Left cardiac atrium (tissue), 4 donors: ENCODE measurements at regions not wholly inside any gene's neighbourhood (a gene's known extent, or its start where the extent isn't known, plus 50 kb on each side); places are given as distances from the start of the nearest gene placed in this dataset.

ENCODE experiments used
- ATAC-seq, 2 donors: fragments of 200-7000 bp; cut with Tn5 transposase; one replicate each; pipeline ENCODE4 v1.9.1; 2020; ENCODE audit warnings: mild to moderate bottlenecking in 2 of 2, moderate library complexity in 2 of 2
- DNase-seq: peaks from one replicate; pipeline ENCODE4 v3.0.0-alpha.2; 2020
- intact Hi-C, 2 donors: fragments of 100-400 bp; cut with DNase I; formaldehyde crosslinking; loops; one replicate each; pipeline versions ENCODE4 v1.14.1 to v1.15.1; 2022 to 2023
- donor health status: DM: no; HTN: yes; CAD: no.
- donor health status: DM: no; HTN: yes; CAD: no; lungs with severe emphysema.
- donor health status: DM: yes; HTN: yes; CAD: no.
- donor health status: Dilated cardiomyopathy.

DNA sequence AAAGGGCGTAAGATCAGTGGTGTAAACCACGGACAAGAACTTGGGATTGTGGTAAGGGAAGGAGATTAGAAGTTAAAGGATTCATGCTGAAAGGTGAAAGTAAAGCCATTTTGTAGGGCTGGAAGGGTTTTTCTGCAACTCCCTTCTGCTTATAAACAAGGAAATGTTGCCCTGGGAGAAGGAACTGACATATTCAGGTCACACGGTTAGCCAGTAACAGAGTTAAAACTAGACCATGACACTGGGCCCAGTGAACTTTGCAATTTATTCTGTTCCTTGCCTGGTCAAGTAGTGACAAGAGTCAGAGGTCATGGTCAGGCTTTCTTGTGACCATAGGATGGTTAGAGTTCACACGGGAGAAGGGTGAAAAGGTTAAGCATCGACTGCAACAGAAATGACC is 323.3 kb downstream of the DMRT2 start:
- DNase-seq (no peak), ATAC-seq (no peak)
- intact Hi-C loops: no loop called here

DNA sequence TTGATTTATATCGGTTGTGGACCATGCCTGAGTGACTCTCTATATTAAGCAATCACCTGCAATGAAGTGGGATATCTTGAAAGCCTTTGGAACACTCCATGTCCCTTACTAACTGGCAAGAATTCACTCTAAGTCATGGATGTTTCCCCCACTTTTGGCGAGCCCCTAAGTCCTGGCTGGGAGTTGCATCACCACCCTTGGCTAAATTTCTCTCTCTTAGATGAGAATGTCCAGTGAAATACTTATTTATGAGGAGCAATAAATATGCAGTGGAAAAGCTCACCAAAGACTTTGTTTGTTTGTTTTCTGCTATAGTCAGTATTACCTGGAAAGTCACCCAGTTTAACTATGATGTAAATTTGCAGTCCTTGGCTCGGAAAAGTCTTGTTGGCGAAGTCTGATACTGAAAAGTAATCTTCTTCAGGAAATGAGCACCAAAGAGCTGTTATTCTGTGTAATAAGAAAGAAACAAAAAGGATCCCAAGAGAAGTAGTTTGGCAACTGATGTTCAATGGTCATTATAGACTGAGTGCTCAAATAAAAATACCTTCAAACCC is 333.8 kb downstream of the DMRT2 start:
- DNase-seq (no peak), ATAC-seq (no peak)
- intact Hi-C loops: no loop called here

DNA sequence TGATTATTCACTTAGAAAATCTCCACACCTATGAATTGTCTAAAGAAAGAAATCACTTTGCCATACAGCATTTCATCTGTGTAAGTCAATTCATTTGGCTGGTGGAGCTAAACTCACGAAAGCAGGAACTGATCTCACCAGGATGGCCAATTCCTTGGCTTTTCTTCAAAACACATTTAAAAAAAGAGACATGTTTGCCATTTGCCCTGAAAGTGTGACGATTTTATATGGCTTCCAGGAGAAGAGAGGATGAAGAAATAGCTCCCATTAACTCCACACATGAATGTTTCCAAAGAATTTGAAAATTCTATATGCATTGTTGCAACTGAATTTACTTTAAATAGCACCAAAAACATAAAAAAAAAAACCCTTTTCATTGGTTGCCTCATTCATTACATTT is 334.7 kb downstream of the DMRT2 start:
- DNase-seq (no peak), ATAC-seq (no peak)
- intact Hi-C loops: no loop called here

DNA sequence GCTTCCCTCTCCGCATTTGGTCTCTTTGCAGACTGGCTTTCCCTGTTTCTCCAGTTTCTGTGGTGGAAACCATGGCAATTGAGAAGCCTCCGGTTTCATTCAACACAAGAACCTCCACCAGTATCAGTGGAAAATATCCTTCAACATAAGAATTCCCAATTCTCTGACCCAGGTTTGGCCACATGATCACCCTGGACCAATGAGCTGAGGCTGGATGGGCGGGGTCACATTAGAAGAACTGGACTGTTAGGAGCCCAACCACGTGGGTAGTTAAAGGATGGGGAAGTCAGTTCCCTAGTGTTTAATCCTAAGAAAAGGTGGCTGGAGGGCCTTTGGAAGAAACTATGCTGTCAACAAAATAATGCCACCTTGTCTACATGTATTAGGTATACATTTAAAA is 336.3 kb downstream of the DMRT2 start:
- no peak for DNase-seq
- intact Hi-C loops: no loop called here
- no peak for ATAC-seq

DNA sequence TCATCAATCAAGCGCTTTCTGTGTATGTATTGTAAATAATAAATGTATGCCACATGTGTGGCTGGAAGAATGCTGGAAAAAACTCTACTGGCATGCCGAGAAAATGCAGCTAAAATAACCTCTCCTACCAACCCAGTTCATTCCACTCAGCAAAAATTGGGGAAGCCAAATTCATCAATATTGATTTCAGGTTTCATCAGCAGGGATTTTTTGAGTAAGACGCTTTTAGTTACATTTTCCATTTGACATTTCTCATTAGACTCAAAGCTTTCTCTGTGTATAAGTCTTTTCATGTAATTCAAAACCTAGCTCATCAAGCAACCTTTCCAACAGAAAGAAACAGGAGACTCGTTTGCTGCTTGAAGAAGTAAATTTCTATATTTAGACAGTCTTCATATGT is 338.1 kb downstream of the DMRT2 start:
- no peak for DNase-seq
- ATAC-seq: no peak
- intact Hi-C loops: no loop called here

DNA sequence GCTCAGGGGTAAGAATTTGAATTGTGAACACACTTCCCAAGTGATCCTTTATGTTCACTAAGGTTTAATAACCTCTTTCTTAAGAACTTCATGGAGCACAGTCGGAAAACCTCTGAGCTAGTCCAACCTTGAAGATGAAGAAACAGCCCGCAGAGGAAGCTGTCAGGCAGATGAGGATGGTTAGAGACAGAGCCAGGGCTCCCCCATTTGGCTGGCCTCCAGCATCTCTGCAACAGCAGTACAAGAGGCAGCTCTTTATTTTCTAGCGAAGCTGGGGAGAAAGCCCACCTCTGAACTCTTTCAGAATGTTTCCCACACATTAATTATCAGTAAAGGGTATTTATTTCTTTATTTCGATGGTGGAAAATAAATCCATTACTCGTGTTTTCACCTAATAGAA is 350.8 kb downstream of the DMRT2 start:
- ATAC-seq: no peak
- intact Hi-C loops: no loop called here
- no peak for DNase-seq

DNA sequence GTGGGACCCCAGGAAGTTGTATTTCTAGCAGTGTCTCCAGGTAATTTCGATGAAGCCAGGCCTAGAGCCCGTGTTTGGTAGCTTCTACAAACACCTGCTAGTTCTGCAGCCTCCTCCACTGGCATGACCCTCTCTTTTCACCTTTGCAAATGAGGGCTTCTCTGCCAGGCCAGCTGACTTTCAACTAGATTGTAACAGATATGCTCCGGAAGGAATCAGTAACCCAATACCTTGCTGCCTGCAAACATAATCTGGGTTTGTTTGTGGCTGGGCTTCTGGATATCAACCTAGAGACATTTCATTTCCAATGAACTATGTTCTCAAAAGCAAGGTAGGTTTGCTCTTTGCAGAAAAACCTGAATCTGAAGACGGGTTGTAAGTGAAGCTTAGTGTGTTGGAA is 354.8 kb downstream of the DMRT2 start:
- no peak for ATAC-seq
- no peak for DNase-seq
- intact Hi-C loops: no loop called here

DNA sequence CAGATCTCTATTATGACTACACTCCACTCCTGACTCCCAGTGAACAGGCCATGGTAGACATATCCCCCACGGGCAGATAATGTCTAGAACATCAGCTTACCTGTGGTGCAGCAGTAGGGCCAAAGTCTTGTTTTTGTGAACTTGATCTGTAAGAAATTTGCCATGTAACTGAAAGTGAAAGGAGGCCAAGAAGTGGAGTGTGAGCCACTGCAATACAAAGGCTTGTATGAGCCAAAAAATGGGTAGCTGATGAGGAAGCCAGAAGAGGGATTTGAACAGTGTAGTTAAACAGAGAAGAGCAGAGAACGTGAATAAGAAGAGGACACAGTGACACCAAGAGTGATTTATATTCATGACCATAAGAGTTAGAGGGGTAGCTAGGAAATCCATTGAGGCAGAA is 361.7 kb downstream of the DMRT2 start:
- intact Hi-C loops: no loop called here
- ATAC-seq: no peak
- DNase-seq: no peak

DNA sequence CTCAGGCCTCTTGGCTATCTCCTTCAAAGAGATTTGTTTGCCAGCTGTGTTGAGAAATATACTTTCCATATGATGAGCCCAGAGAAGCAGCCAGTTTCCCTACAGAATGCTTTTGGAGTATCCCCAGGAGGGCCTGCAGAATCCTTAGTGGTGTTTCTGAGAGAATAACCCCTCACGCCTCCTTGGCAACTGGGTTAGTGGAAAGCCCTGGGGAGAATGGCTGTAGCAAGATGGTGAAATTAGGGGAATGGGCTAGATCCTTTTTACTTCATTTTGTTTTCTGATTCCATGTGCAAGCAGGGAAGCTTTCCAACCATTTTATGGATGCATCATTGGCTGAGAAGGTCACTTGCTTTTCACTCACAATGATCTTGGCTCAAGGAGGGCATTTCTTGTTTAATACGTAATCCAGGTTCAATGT is 364.6 kb downstream of the DMRT2 start:
- intact Hi-C loops: no loop called here
- no peak for ATAC-seq
- no peak for DNase-seq

DNA sequence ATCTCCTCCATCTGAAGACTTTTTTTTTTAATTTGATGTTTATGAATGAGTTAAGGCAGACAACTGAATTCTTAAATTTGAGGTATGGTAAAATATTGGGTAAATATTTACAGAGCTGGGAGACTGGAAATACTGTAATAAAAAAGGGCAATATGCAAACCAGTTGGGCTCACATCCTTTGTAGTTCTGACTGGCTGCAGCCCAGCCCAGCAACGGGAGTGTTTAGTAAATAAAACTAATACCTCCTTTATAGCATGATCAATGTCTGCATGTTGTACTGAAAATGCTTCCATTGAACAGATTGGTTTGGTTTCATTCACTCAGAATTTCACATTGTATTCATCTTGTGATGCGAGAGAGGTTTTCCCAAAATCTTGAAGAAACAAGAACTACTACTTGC is 365.0 kb downstream of the DMRT2 start:
- intact Hi-C loops: no loop called here
- ATAC-seq (no peak), DNase-seq (no peak)

DNA sequence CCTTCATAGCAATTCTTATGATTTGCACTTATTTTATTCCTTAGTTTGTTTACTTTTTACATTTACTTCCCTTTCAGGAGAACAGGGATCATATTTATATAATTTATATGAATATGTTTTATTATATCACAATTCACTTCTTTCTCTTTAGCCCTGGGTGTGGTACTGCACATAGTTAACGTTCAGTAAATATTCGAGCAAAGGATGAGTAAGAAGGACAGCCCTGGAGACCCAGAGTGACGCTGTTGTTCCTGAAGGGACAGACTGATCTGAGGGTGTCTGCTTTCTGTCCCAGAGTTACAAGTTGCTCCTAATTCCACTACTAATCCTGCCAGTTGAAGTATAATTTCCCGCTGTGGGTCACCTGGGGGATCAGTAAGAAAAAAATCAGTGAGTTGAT is 366.1 kb downstream of the DMRT2 start:
- no peak for ATAC-seq
- no peak for DNase-seq
- intact Hi-C loops: no loop called here

DNA sequence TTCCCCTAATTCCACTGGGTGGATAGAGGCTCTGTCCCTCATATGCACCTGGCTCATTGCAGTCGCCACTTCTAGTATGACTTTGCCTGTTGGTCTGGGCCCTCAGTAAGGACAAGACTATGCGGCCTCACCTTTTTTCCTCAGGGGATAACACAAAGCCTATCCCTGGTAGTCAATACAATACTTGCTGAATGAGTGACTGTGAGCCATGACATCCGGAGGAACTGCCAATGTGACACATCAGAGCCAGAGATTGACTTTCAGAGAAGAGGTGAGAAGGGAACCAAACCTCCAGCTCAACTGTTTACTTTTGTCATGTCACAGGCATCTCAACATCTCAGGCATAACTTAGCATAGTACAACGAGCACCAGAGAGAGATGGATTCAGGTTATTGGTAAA is 371.3 kb downstream of the DMRT2 start:
- DNase-seq (no peak), ATAC-seq (no peak)
- intact Hi-C loops: no loop called here

DNA sequence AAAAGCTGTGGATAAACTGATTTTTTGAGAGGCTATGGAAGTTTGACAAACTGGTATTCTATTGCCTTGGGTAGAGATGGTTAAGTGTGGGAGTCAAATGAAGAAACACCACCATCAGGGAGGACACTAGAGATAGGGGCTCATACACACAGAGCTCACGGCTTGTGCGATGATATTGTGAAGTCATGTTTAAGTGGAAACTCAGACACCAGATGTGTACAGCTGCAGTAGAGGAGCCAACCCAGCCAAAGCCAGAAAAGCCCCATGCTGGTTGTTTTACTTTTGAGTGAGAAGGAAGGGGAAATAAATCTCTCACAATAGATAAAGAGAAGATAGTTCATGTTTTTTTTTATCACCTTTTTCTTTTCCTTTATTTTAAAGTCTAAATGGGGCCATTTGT is 377.7 kb downstream of the DMRT2 start:
- ATAC-seq (peak in 1 of 2 donors; percentile 72), DNase-seq (no peak)
- intact Hi-C loops: loop anchor here in 1 of 2 donors (2.0 kb wide), 1 partner anchor 327 kb away; no protein-coding TSS in a partner anchor

DNA sequence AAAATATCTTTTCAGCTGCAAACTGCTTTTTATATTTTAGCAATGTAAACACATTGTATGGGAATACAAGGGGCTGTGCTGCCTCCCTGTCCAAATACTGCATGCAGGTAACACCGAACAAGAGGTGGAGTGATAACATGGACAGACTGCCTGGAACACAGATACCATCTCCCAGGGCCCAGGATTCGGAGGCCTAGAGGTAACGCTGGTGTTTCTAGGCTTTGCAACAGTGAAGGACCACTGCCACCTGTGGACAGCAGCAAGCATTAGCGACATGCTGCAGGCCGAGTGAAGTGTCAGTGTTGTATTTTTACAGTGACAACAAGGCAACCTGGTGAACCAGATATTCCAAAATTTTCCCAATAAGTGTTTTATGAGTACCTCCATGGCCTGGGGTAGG is 379.1 kb downstream of the DMRT2 start:
- peak; percentile 49 to 53 for ATAC-seq
- DNase-seq: no peak
- intact Hi-C loops: loop anchor here in 1 of 2 donors (2.0 kb wide), 1 partner anchor 328 kb away; no protein-coding TSS in a partner anchor

DNA sequence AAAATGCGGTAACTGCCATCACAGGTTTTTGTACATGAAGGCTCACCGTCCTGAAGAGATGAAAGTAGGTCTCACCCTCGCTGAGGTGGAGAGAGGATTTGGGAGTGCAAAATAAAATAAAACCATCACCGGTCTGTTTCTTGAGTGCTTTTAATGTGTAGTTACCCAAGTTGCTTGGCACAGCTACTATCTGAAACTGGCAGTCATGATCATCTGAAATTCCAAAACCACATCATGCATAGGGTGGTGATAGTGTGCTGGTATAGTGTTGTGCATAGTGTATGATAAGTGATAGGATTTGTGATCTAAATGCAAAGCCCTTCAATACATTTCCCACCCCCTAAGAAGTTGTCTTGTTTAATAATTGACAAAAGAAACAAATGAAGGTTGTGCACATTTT is 381.3 kb downstream of the DMRT2 start:
- intact Hi-C loops: no loop called here

DNA sequence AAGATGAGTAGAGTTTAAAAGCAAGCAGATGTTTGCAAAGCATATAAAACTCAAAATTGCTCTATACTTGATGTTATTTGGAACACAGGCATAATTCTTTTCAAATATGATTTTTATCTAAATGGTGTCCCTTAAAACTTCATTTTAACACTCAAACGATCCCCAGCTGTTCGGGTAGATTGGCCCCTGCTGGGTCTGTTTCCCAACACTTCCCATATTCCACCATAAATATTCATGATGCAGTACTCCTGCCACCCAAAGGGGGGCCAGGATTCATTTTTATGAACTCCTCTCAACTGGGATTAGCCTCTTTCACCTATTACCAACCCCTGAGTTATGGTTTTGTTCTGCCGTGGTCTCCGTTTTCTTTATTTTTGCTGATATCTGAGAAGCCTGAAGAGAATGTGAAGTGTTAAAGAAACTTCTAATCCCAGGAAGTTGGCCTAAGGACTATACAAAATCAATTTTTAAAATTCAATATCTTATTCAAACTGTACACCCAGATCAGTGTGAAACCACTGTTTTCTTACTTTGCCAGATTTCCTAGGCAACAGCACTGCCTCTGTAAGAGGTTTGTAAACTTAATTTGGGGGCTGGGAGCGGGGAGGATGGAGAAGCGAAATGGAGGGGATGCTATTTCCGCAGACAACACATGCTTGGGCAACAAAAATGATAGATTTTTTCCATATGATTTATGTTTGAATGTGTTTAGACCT is 384.1 kb downstream of the DMRT2 start:
- DNase-seq: no peak
- intact Hi-C loops: no loop called here
- ATAC-seq: no peak

More for the DNA sequence above, 381.3 kb downstream of the DMRT2 start:
- no peak for ATAC-seq
- no peak for DNase-seq

DNA sequence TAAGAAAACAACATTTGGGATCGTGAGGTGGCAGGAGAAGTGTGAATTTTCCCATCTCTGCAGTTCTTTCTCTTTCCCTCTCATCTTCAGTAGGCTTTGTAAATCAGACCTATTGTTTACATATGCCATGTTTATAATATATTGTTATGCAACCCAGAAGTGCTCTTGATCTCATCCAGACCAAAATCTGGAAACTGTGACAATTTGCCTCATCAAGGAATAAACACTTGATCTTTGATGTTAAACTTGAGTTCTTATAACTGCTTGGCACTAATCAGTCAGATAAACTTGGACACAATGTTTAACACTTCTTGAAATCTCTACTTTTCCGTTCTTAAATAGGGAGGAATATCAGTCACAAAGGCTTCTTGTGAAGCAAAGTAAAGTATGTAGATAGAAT is 384.7 kb downstream of the DMRT2 start:
- ATAC-seq (no peak), DNase-seq (no peak)
- intact Hi-C loops: no loop called here

DNA sequence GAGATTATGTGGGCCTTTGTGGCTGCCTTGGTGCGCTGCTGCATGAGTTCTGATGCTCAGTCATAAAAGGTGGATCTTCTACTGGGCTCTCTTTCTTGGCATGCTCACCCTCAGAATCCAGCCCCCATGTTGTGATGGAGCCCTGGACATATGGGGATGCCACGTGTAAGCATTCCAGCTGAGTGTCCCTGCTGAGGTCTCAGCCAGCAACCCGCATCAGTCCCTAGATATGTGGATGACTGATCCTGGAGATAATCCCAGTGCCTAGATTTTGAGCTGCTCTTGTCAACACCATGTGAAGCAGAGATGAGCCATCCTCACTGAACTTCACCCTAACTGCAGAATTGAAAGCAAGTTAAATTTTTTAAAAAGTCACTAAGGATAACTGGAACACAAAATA is 390.1 kb downstream of the DMRT2 start:
- DNase-seq (no peak), ATAC-seq (no peak)
- intact Hi-C loops: no loop called here

DNA sequence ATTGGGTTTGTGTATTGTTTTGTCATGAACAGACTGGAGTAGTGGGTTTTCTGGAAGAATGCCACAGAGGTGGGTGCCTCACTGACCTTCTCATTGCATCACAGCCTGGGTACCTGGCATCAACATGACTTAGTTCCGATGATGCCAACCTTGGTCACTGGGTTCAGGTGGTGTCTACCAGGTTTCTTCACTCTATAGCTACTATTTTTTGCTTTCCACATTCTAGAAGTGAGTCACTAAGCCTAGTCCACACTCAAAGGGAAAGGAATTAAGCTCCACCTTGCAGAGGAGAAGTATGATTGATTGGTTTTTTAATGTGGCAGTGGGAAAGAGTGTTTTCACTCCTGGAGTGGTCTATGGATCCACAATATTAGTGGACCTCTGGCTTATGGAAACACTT is 391.9 kb downstream of the DMRT2 start:
- intact Hi-C loops: no loop called here
- ATAC-seq: no peak
- DNase-seq: no peak

DNA sequence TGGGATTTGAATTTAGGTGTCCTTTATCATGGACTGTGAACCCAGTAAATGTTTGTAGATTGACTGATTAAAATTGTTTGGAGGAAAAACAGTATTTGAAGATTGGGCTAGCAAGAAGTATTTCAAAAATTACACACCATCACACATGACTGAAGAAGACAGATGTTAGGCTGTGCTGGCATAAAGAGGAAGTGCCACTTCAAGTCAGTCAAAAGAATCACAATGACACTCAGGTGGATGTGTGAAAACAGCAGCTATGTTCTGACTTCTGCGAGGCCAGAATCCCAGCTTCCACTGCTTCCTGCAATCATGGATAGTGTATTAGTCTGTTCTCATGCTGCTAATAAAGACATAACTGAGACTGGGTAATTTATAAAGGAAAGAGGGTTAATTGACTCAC is 393.3 kb downstream of the DMRT2 start:
- ATAC-seq: no peak
- intact Hi-C loops: no loop called here
- DNase-seq: no peak

DNA sequence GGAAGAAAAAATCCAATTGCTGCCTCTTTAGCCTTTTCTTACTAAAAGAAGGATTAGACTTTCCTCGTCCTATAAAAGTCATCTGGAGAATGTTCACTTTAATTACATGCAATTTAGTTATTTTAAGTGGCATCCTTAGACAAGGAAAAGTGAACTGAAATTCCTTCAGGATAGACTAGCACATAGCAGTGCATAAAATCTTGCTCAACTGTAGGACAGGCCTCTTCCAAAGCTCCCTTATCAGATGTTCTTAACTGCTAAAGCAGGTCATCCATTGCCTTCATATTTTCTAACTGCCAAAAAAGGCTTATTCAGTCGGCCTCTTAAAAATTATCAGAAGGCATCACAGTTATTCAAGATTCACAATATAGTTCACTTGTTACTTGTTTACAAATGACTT is 396.5 kb downstream of the DMRT2 start:
- no peak for ATAC-seq
- no peak for DNase-seq
- intact Hi-C loops: no loop called here
